Psoas muscle (tissue), 7 donors: ENCODE measurements at regions not wholly inside any gene's neighbourhood (a gene's known extent, or its start where the extent isn't known, plus 50 kb on each side); places are given as distances from the start of the nearest gene placed in this dataset.

Source experiments
- ATAC-seq, 4 donors: fragments of 200-7000 bp; cut with Tn5 transposase; one replicate each; pipeline ENCODE4 v1.9.1; 2020; ENCODE audit warnings: moderate library complexity in 3 of 4, mild to moderate bottlenecking in 2 of 4
- DNase-seq, 2 donors: peaks; one replicate each; pipeline ENCODE4 v3.0.0-alpha.2; 2020
- H3K27ac ChIP-seq: fragments of 200-600 bp; one replicate; pipeline ENCODE4 v1.8.0; 2022
- H3K27me3 ChIP-seq, 3 donors: fragments of 200-600 bp in 1 of 3; one replicate each; pipeline versions ENCODE4 v1.6.1 to v1.8.0; 2013 to 2022; ENCODE audit warnings: low read length in 2 of 3, mild to moderate bottlenecking in 2 of 3, moderate library complexity in 1 of 3; ENCODE audit not compliant: insufficient read depth in 3 of 3
- H3K36me3 ChIP-seq, 2 donors: fragments of 200-600 bp in 1 of 2; one replicate each; pipeline versions ENCODE4 v1.6.1 to v1.8.0; 2013 to 2022; ENCODE audit warnings: low read depth in 1 of 2, mild to moderate bottlenecking in 1 of 2, moderate library complexity in 1 of 2; ENCODE audit not compliant: insufficient read depth in 1 of 2
- H3K4me1 ChIP-seq: fragments of 200-600 bp; one replicate; pipeline ENCODE4 v1.8.0; 2022
- H3K4me3 ChIP-seq: fragments of 200-600 bp; one replicate; pipeline ENCODE4 v1.8.0; 2022; ENCODE audit warnings: mild to moderate bottlenecking
- H3K9me3 ChIP-seq: fragments of 200-600 bp; one replicate; pipeline ENCODE4 v1.8.0; 2022
- CTCF ChIP-seq: fragments of 200-600 bp; IDR thresholded peaks from one replicate; pipeline ENCODE4 v1.8.0; 2022; ENCODE audit warnings: antibody characterized with exemption
- WGBS, 3 donors: extraction: QIAGEN DNeasy Blood & Tissue Kit; methylation state at CpG; one replicate each; pipeline versions ENCODE4 v1.1.6 to v1.1.7; 2013; 5-methylcytosine and 5-hydroxymethylcytosine counted together
- intact Hi-C, 2 donors: fragments of 100-400 bp; cut with DNase I; formaldehyde crosslinking; loops; one replicate each; pipeline versions ENCODE4 v1.11.0 to v1.14.2; 2022
- donor health status: healthy with polysubstance abuse.
- donor health status: DM: no; HTN: no; CAD: no; lungs with moderate emphysema.
- donor health status: Bipolar disorder and iron deficiency.
- donor health status: healthy.
- donor health status: DM: yes; HTN: yes; CAD: no.
- donor health status: DM: no; HTN: no; CAD: no.
- donor health status: DM: yes; HTN: yes; CAD: no.

GRCh38 chr6:56361812-56362211, 114.4 kb upstream of the COL21A1 start:
- Histone ChIP-seq H3K27ac (no peak overlapping the region), H3K9me3 (no peaks in the 10 kb centered on the region), H3K4me1 (no peaks in the 10 kb centered on the region), H3K4me3 (no peak overlapping the region), H3K36me3 (no peaks in the 10 kb centered on the region), H3K27me3 (no peaks in the 10 kb centered on the region)
- WGBS, 3 donors: 75 to 92% (median 80%) methylated on average over 4 of the region's 4 CpGs
- no peak for DNase-seq
- TF ChIP-seq CTCF: no peak
- ATAC-seq: peak in 1 of 4 donors; percentile 28
- intact Hi-C loops: loop anchor here (2.0 to 5.0 kb wide), 3 partner anchors 210 to 233 kb away; no protein-coding TSS in a partner anchor

- no peaks in the 10 kb centered on the region for H3K4me1 ChIP-seq
- H3K27me3 ChIP-seq: no peaks in the 10 kb centered on the region
- H3K27ac ChIP-seq: no peak overlapping the region
- peak; percentile 73 to 92 (median 82) for ATAC-seq
- intact Hi-C loops: loop anchor here in 1 of 2 donors (2.0 kb wide), 1 partner anchor 235 kb away; no protein-coding TSS in a partner anchor
- H3K36me3 ChIP-seq: no peaks in the 10 kb centered on the region
- WGBS, 3 donors: 31 to 33% (median 32%) methylated on average over 9 of the region's 9 CpGs
- no peaks in the 10 kb centered on the region for H3K9me3 ChIP-seq
- peak in 1 of 2 donors; percentile 28 for DNase-seq
- no peak overlapping the region for H3K4me3 ChIP-seq
- TF ChIP-seq CTCF: peak; percentile 82
Observed at GRCh38 chr6:56359201-56359899, 112.0 kb upstream of the COL21A1 start.

GRCh38 chr6:56357616-56358373, 110.4 kb upstream of the COL21A1 start:
- Histone ChIP-seq H3K27ac (no peak overlapping the region), H3K4me1 (no peaks in the 10 kb centered on the region), H3K9me3 (no peaks in the 10 kb centered on the region), H3K4me3 (no peak overlapping the region), H3K27me3 (no peaks in the 10 kb centered on the region), H3K36me3 (no peaks in the 10 kb centered on the region)
- no peak for DNase-seq
- TF ChIP-seq CTCF: no peak
- 64 to 70% (median 70%) methylated on average over 6 of the region's 6 CpGs for WGBS, 3 donors
- intact Hi-C loops: loop anchor here in 1 of 2 donors (2.0 kb wide), 1 partner anchor 237 kb away; no protein-coding TSS in a partner anchor
- ATAC-seq: no peak

GRCh38 chr6:56356426-56356825, 109.0 kb upstream of the COL21A1 start:
- intact Hi-C loops: no loop called here

More at GRCh38 chr6:56356426-56356825, 109.0 kb upstream of the COL21A1 start:
- H3K4me3 ChIP-seq: no peak overlapping the region
- H3K27ac ChIP-seq: no peak overlapping the region
- DNase-seq (no peak), ATAC-seq (no peak)
- H3K9me3 ChIP-seq: no peaks in the 10 kb centered on the region
- no peaks in the 10 kb centered on the region for H3K27me3 ChIP-seq
- WGBS, 3 donors: 28 to 40% (median 38%) methylated on average over 2 of the region's 2 CpGs
- no peak for TF ChIP-seq CTCF
- no peaks in the 10 kb centered on the region for H3K4me1 ChIP-seq
- no peaks in the 10 kb centered on the region for H3K36me3 ChIP-seq
